SK-N-SH (cell line): ENCODE measurements at regions not wholly inside any gene's neighbourhood (a gene's known extent, or its start where the extent isn't known, plus 50 kb on each side); places are given as distances from the start of the nearest gene placed in this dataset.

Experiments used
- CTCF ChIA-PET: fragments of 300-600, 350-600 bp; formaldehyde crosslinking; extraction: SDS; loops from one replicate; lab custom pipeline; 2021; lab: Yijun Ruan, JAX
- POLR2A ChIA-PET: fragments of 350-600 bp; sonication (Branson Sonifier 250); formaldehyde crosslinking; extraction: SDS; loops from one replicate; lab custom pipeline; 2020; ENCODE audit warnings: antibody characterized with exemption, inconsistent platforms; lab: Yijun Ruan, JAX
- DNase-seq: peaks from one replicate; pipeline ENCODE4 v3.0.0; 2012
- H2AFZ ChIP-seq: fragments of 200-600 bp; sonication (generic); 2 replicates; pipeline ENCODE4 v1.8.1; 2016; ENCODE audit warnings: antibody characterized with exemption, mild to moderate bottlenecking, low read depth
- H3F3A ChIP-seq: fragments of 200-600 bp; sonication (generic); replicated peaks from 2 replicates; pipeline ENCODE3; 2016; ENCODE audit warnings: antibody characterized with exemption, mild to moderate bottlenecking; ENCODE audit not compliant: insufficient read depth
- H3K27ac ChIP-seq, 2 experiments: fragments of 200-500 bp in 1 of 2; fragments of 200-600 bp in 1 of 2; sonication (Bioruptor generic) in 1 of 2; sonication (generic), shearing (Covaris generic) in 1 of 2; 2 replicates each; pipeline versions ENCODE4 v1.5.1 to v1.6.1; 2014 to 2016; ENCODE audit warnings: low read depth in 2 of 2, inconsistent platforms in 1 of 2, low read length in 1 of 2, mild to moderate bottlenecking in 1 of 2, mixed read lengths in 1 of 2
- H3K27me3 ChIP-seq: fragments of 200-600 bp; sonication (generic), shearing (Covaris generic); 2 replicates; pipeline ENCODE4 v1.6.1; 2016; ENCODE audit warnings: mixed run types; ENCODE audit not compliant: insufficient read depth
- H3K36me3 ChIP-seq, 2 experiments: fragments of 200-500 bp in 1 of 2; fragments of 200-600 bp in 1 of 2; sonication (Bioruptor generic) in 1 of 2; sonication (generic) in 1 of 2; replicated peaks in 1 of 2; 2 replicates each; pipeline versions ENCODE3 to v1.5.1; 2014 to 2016; ENCODE audit warnings: low read length in 1 of 2, mild to moderate bottlenecking in 1 of 2; ENCODE audit not compliant: insufficient read depth in 2 of 2, control insufficient read depth in 1 of 2
- H3K4me1 ChIP-seq, 2 experiments: fragments of 200-500 bp in 1 of 2; fragments of 200-600 bp in 1 of 2; sonication (Bioruptor generic) in 1 of 2; sonication (generic), shearing (Covaris generic) in 1 of 2; 2 replicates each; pipeline versions ENCODE4 v1.5.1 to v1.6.1; 2014 to 2016; ENCODE audit warnings: low read depth in 1 of 2, low read length in 1 of 2, mixed run types in 1 of 2; ENCODE audit not compliant: insufficient read depth in 2 of 2, control insufficient read depth in 1 of 2
- H3K4me2 ChIP-seq: fragments of 200-600 bp; sonication (generic), shearing (Covaris generic); 2 replicates; pipeline ENCODE4 v1.6.1; 2017; ENCODE audit warnings: mixed run types
- H3K4me3 ChIP-seq, 2 experiments: fragments of 200-500 bp in 1 of 2; fragments of 200-600 bp in 1 of 2; sonication (Bioruptor generic) in 1 of 2; sonication (generic), shearing (Covaris generic) in 1 of 2; 2 replicates each; pipeline versions ENCODE4 v1.5.1 to v1.8.1; 2014 to 2016; ENCODE audit warnings: low read depth in 2 of 2, inconsistent platforms in 1 of 2, low read length in 1 of 2, mild to moderate bottlenecking in 1 of 2, mixed read lengths in 1 of 2, moderate library complexity in 1 of 2
- H3K79me2 ChIP-seq: fragments of 200-600 bp; sonication (generic); 2 replicates; pipeline ENCODE4 v1.8.1; 2017; ENCODE audit warnings: mild to moderate bottlenecking; ENCODE audit not compliant: insufficient read depth
- H3K9ac ChIP-seq: fragments of 200-600 bp; sonication (generic); 2 replicates; pipeline ENCODE4 v1.6.1; 2017; ENCODE audit warnings: mixed run types
- H3K9me2 ChIP-seq: fragments of 200-600 bp; sonication (generic); 2 replicates; pipeline ENCODE4 v1.6.1; 2017; ENCODE audit warnings: mixed run types
- H3K9me3 ChIP-seq: fragments of 200-600 bp; sonication (generic); 2 replicates; pipeline ENCODE4 v1.6.1; 2017; ENCODE audit warnings: mixed run types, mild to moderate bottlenecking, moderate library complexity
- H4K20me1 ChIP-seq: fragments of 200-600 bp; sonication (generic); 2 replicates; pipeline ENCODE4 v1.6.1; 2017; ENCODE audit warnings: mild to moderate bottlenecking, mixed run types; ENCODE audit not compliant: insufficient read depth
- CTCF ChIP-seq: fragments of 200-600 bp; sonication (generic); IDR thresholded peaks from 2 replicates; pipeline ENCODE4 v1.6.1; 2017; ENCODE audit warnings: antibody characterized with exemption, mild to moderate bottlenecking, moderate library complexity
- ELF1 ChIP-seq: IDR thresholded peaks from 2 replicates; pipeline ENCODE4 v1.4.0; 2012
- EP300 ChIP-seq, 2 experiments: IDR thresholded peaks; 2 replicates each; pipeline versions ENCODE4 v1.4.0 to v1.6.1; 2012; ENCODE audit warnings: borderline replicate concordance in 1 of 2, low read depth in 1 of 2, low read length in 1 of 2
- EZH2phosphoT487 ChIP-seq: fragments of 200-600 bp; sonication (generic); IDR thresholded peaks from 2 replicates; pipeline ENCODE4 v1.6.1; 2017; ENCODE audit warnings: low read depth, mixed run types, mild to moderate bottlenecking, antibody characterized with exemption, moderate library complexity, borderline replicate concordance
- FOXJ3 ChIP-seq: sonication (generic); formaldehyde crosslinking; IDR thresholded peaks from 2 replicates; pipeline ENCODE4 v1.5.1; 2020; ENCODE audit warnings: mild to moderate bottlenecking, missing genetic modification reagents
- FOXM1 ChIP-seq: IDR thresholded peaks from 2 replicates; pipeline ENCODE4 v1.4.0; 2012; ENCODE audit warnings: low read depth, mild to moderate bottlenecking
- GABPA ChIP-seq: IDR thresholded peaks from 2 replicates; pipeline ENCODE4 v1.4.0; 2012; ENCODE audit warnings: low read depth, mild to moderate bottlenecking
- GATA2 ChIP-seq: sonication (generic); formaldehyde crosslinking; IDR thresholded peaks from 2 replicates; pipeline ENCODE4 v1.5.0; 2020; ENCODE audit warnings: mild to moderate bottlenecking, missing genetic modification reagents
- MEF2A ChIP-seq: IDR thresholded peaks from 2 replicates; pipeline ENCODE4 v1.4.0; 2012; ENCODE audit warnings: low read depth, borderline replicate concordance
- MXI1 ChIP-seq: IDR thresholded peaks from 2 replicates; pipeline ENCODE4 v1.6.1; 2012; ENCODE audit warnings: mild to moderate bottlenecking, low read depth, low read length, improper control_type of control experiment
- NFIC ChIP-seq: IDR thresholded peaks from 2 replicates; pipeline ENCODE4 v1.4.0; 2012; ENCODE audit warnings: borderline replicate concordance
- NRF1 ChIP-seq: IDR thresholded peaks from 2 replicates; pipeline ENCODE4 v1.6.1; 2012; ENCODE audit warnings: low read depth, mild to moderate bottlenecking, low read length
- PBX3 ChIP-seq: IDR thresholded peaks from 2 replicates; pipeline ENCODE4; 2012
- POLR2AphosphoS5 ChIP-seq: IDR thresholded peaks from 2 replicates; pipeline ENCODE4 v1.6.1; 2012; ENCODE audit warnings: low read depth, low read length
- RCOR1 ChIP-seq: fragments of 150-350 bp; IDR thresholded peaks from 2 replicates; pipeline ENCODE4 v1.6.1; 2017; ENCODE audit warnings: antibody characterized with exemption, low read length
- RFX5 ChIP-seq: IDR thresholded peaks from 2 replicates; pipeline ENCODE4 v1.6.1; 2012; ENCODE audit warnings: mild to moderate bottlenecking, improper control_type of control experiment, low read length
- SIN3A ChIP-seq: IDR thresholded peaks from 2 replicates; pipeline ENCODE4 v1.6.1; 2012; ENCODE audit warnings: low read depth, mild to moderate bottlenecking, low read length, moderate library complexity, borderline replicate concordance
- SMC3 ChIP-seq: IDR thresholded peaks from 2 replicates; pipeline ENCODE4 v1.6.1; 2012; ENCODE audit warnings: low read depth, low read length, improper control_type of control experiment
- TAF1 ChIP-seq: IDR thresholded peaks from 2 replicates; pipeline ENCODE4 v1.6.1; 2012; ENCODE audit warnings: low read depth, mild to moderate bottlenecking, low read length, moderate library complexity, borderline replicate concordance
- TCF12 ChIP-seq: IDR thresholded peaks from 2 replicates; pipeline ENCODE4 v1.4.0; 2012
- USF1 ChIP-seq: IDR thresholded peaks from 2 replicates; pipeline ENCODE4 v1.4.0; 2012; ENCODE audit warnings: low read depth, borderline replicate concordance
- USF2 ChIP-seq: fragments of 150-350 bp; IDR thresholded peaks from 2 replicates; pipeline ENCODE4 v1.6.1; 2017; ENCODE audit warnings: antibody characterized with exemption, low read length, low read depth, borderline replicate concordance
- ZBTB33 ChIP-seq: IDR thresholded peaks from 2 replicates; pipeline ENCODE4 v1.4.0; 2012; ENCODE audit warnings: low read depth, borderline replicate concordance
- WGBS: methylation state at CpG from one replicate; pipeline ENCODE4 v1.1.6; 2017; ENCODE audit warnings: low lambda C conversion rate; 5-methylcytosine and 5-hydroxymethylcytosine counted together

- TF ChIP-seq ZBTB33 (0 out of 2 replicates have a peak, but pooled peaks have one; percentile 26), EP300 (IDR thresholded peaks at IDR 0.05; ENCODE audit: borderline replicate concordance in 1 of 2, low read depth in 1 of 2, low read length in 1 of 2) (peak in 1 of 2 experiments; percentile 67; a peak in 2 of 4 replicates), CTCF (no peak)
Measured at GRCh38 chr11:112652786-112653390, 308.3 kb upstream of the NCAM1 start (continued).

- no peak overlapping the region for H3K4me3 ChIP-seq
- ChIA-PET CTCF (interaction anchor here (0.8 to 1.2 kb wide), 4 partner anchors 67 to 459 kb away, joined by 3 to 4 read pairs (median 4); no protein-coding TSS in a partner anchor), POLR2A (no interaction called here)
- H3K9ac ChIP-seq = no peak overlapping the region
- H3K9me2 ChIP-seq = no peaks in the 10 kb centered on the region
- no peaks in the 10 kb centered on the region for H3K36me3 ChIP-seq
- WGBS = 59% methylated on average over 2 of the region's 2 CpGs
- H3K79me2 ChIP-seq = no peaks in the 10 kb centered on the region
- no peak overlapping the region for H2AFZ ChIP-seq
- peaks cover 12 to 32% of the 10 kb centered on the region in 2 experiments; a peak in 2 of 4 replicates for H3K4me1 ChIP-seq
- H3K27ac ChIP-seq = no peak overlapping the region
- no peak for DNase-seq
- H3K4me2 ChIP-seq = peak overlapping the region; percentile 10; the same call in 1 of the 2 replicates
- H4K20me1 ChIP-seq = no peaks in the 10 kb centered on the region
- H3K9me3 ChIP-seq = no peaks in the 10 kb centered on the region
- peaks cover 4% of the 10 kb centered on the region for H3F3A ChIP-seq
- no peaks in the 10 kb centered on the region for H3K27me3 ChIP-seq
- TF ChIP-seq NFIC = peak; percentile 77
- peak; percentile 21; the same call in 1 of the 2 replicates for TF ChIP-seq SMC3
- no peak for TF ChIP-seq EZH2phosphoT487
- peak; percentile 60; the same call in 1 of the 2 replicates for TF ChIP-seq TCF12
- TF ChIP-seq FOXM1 = no peak
- no peak for TF ChIP-seq USF1
- no peak for TF ChIP-seq ELF1
- no peak for TF ChIP-seq USF2
- TF ChIP-seq NRF1 = no peak
- no peak for TF ChIP-seq GABPA
- TF ChIP-seq MEF2A = no peak
- TF ChIP-seq RCOR1 = no peak
- TF ChIP-seq CTCF = 0 out of 2 replicates have a peak, but pooled peaks have one; percentile 11
- no peak for TF ChIP-seq GATA2
- TF ChIP-seq FOXJ3 (CRISPR knock-in tag) = no peak
- no peak for TF ChIP-seq SIN3A
- TF ChIP-seq POLR2AphosphoS5 = no peak
- no peak for TF ChIP-seq TAF1
- no peak for TF ChIP-seq RFX5
- no peak for TF ChIP-seq MXI1
- TF ChIP-seq PBX3 = peak; percentile 75
Measured at GRCh38 chr11:112655371-112655770, 305.8 kb upstream of the NCAM1 start.
